GM21447 (cell line): ENCODE measurements at regions not wholly inside any gene's neighbourhood (a gene's known extent, or its start where the extent isn't known, plus 50 kb on each side); places are given as distances from the start of the nearest gene placed in this dataset.

Experiments
- ATAC-seq: cut with Tn5 transposase; IDR thresholded peaks from one replicate; pipeline ENCODE4 v1.9.1; 2021; ENCODE audit not compliant: unreplicated experiment

DNA sequence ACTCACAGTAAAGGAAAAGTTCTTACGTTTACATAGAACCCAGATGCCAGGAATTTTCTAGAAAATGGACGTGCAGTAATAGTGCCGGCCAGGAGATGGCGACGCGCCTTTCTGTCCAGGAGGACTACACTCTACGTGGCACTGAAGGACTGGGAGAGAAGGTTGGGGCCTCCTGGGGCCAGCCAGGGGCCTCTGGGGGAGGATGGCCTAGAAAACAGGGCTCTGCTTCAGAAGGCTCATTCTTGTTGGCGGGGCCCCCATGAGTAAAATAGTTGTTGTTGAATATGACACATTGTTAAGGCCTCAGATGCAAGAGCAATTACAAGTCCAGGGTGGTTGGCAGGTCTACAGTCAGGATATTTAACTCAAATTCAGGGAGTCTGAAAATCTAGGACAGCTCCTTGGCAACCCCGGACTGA, 120.1 kb upstream of the MAX start:
- ATAC-seq, result no peak

DNA sequence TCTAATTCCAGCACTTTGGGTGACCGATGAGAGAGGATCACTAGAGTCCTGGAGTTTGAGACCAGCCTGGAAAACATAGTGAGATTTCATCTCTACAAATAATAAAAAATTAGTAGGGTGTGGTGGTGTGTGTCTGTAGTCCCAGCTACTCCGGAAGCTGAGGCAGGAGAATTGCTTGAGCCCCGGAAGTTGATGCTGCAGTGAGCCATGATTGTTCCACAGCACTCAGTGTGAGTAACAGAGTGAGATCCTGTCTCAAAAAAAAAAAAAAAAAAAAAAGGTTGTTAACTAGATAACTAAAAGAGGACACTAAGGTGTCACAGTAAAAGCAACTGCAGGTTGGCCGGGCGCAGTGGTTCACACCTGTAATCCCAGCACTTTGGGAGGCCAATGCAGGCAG, 121.3 kb upstream of the MAX start:
- ATAC-seq, result no peak

DNA sequence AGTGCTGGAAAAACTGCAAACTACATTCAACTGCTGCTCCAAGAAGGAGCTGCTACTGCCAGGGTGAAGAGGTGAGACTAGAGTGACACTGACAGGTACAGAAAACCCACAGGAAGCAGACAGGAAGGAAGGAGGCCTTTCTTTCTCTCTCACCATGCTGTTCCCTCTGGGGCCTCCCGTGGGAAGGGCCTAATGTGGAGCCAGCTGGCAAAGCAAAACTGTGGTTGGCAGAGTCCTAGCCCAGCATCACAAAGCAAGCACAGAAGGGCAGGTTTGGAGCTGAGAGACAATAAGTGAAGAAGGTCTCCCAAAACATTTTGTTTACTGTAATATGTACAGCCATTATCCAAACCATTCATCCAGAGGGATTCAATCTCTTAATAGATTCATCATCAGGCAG, 122.5 kb upstream of the MAX start:
- ATAC-seq, result no peak

DNA sequence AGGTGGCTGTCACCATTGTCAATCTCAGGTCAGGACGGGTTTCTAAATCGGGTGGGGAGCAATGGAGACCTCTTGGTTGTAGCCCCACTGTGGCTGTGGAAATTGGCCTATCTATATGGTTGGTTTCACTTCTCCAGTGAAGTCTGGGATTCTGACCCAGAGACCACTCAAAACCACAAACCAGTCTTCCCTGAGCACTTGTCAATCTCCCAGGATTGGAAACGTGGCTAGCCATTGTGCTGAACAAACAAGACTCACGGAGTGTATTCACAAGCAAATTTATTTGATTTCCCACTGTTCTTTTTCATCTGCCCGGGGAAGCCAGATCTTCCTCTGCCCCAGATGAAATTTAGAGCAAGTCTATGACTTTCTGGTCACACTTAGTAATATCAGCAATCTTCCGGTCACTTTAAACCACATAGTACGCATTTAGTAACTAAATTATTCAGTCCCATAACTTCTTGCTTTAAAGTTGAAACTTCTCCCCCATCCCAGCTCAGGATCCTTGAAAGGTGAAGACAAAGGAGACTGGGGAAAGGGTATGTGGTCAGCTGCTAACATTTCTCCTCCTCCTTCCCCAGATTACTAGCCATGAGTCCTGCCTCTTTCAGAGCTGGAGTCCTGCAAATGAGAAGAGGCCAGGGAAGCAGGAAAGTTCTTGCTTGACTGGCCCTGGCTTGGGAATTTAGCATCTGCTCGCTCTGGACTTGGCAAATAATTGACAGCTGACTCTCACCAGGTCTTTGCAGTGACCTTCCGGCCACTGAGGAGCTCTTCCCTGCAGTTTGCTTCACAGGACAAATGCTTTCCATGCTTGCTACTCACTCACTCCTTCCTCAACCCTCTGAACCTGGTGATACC, 123.2 kb upstream of the MAX start:
- ATAC-seq, result no peak

DNA sequence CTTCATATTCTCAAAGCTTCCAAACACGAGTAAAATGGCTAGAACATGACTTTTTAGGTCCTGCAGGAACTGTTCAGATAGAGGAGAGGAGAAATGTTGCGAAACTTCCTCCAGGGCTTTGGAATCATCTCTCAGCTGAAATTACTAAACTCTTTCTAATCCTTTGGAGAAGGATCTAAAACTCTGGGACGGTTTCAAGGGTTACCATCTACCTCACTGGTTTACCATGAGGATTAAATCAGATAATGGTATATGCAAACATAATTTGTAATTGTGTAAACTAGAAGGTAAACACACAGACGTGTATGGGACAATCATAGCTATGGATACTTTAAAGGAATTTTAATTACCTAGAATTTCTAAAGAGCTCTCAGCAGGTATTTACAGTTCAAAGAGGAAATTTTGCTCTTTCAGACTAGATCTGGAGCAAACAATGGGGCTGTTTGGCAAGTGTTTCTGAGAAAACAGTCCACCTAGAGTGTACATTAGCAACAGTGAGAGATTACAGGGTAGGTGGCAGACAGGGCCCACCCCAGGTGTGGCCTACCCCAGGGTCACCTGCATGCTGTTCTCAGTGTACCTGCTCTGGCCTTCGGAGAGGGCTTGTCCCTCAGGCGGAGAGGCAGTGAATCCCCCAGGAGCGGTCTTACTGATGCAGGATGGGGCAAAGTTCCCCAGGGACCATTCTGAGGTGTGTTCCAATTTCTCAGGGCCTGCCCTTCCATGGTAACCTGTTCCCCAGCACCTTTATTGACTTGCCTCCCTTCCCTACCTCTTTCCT, 124.7 kb upstream of the MAX start:
- no peak for ATAC-seq

DNA sequence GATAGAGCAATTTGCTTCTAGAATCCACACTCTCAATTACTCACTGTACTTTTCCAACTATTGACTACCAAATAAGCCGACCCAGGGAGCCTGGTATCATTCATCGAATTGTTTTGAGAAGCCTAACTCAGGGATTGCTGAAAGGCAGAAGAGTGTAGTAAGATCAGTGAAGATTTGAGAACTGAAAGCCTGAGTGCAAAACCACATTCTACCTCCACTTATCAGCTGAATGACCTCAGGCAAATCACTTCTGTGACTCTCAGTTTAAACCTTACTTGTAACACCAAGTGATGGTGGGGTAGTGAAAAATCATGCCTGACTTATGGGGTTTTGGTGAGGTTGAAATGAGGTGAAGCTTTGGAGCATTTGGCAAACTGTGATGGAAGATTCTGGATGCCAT, 126.1 kb upstream of the MAX start:
- peak; percentile 81 for ATAC-seq

DNA sequence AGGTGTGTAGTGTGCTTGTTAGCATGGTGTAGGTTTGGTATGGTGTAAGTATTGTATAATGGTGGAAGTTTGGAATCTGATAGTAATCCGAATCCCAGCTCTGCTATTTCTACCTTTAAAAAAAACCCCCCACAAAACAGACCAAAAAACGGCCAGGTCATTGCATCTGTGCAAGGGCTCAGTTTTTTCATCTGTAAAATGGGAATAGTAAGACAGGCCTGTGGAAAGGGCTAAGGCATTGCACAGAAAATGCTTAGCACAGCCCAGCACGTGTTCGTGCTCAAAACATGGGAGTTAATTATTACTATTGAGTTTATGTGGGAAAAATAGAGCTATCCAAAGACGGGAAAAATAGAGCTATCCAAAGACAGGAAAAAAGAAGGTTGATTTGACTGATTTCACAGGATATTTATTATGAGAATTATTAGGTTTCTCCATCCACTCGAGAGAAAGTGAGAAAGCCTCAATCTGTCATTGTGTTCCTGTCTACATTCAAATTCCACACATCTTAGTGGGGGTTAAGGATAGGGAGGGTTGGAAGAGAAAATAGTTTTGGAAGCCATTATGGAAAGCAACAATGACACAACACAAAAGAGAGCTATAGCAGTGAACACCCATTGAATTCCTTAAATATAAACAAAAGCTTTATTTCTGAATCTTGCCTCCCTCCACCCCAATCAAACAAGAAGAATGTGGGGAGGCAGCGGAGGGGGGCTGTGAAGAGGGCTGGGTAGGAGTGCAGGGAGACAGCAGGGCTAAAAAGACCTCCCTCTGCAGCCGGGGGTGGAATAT, 126.8 kb upstream of the MAX start:
- ATAC-seq, result no peak

DNA sequence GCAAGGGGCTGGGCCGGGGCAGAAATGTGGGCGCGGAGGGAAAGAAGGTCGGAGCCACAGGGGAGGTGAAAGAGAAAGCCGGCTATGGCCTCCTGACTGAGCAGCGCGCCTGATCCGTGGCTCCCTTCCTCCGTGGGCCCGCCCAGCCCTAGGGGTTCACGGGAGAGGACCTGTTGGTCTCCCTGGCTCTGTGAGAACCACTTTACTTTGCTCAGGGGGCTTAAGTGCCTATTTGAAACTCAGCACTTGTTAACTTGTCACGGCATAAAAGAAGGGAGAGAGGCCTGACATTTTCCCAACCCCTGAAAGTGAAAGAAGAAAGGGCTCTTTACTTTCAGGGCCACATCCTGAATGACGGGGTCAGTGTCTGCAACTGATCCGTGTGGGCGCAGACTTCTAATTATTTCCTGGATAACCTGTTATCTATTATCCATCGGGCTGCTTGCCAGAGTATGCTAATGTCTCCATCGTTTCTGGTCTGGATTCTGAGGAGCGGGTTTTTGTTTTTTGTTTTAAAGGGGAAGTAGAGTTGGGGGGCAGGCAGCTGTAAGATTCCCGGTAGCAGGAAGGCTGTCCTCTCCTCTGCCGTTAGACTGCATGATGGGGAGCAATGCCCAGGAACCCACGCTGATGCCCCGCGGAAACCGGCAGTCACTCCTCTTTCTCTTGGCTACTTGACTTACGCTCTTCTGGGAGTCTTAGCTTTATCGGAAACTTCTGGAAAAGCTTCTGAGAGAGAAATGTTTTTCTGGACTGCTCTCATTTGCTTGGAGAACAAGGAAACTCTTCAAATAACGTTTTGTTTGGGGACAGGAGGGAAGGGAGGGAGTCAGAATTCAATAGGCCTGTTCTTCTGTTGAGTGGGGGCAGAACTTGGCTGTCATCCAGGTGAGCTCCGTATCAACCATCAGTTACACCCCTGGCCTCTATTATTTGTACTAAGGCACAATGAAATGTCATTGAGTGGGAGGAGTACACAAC, 127.7 kb upstream of the MAX start:
- ATAC-seq, result no peak

DNA sequence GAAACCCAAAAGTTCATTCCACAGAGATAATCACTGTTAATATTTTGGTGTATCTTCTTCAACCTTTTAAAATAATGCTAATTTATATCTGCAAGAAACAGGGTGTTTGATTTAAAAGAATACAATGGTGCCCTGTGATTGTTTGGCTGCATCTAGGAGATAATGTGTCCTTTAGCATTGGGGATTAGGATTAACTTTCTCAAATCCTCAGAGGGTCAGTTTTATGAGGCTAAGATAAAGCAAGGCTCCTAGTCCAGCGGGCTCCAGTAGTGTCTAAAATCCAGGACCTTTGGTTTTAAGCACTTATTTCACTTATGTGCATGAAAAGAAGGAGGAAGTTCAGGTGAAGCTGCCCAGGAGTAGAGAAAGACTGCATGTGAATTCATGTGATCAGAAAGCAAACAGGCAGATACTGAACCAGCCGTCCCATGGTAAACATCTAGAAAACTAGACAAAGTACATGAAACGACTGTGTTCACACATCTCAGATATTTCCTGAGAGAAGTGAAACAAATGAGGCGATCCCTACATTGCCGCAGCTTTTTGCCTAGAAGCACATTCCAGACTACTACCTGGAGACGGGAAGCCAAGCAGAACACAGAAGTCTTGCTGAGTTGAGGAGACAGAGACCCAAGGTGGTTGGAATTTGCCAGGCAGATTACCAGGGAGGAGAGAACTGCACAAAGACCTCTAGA, 129.1 kb upstream of the MAX start:
- ATAC-seq, result no peak

DNA sequence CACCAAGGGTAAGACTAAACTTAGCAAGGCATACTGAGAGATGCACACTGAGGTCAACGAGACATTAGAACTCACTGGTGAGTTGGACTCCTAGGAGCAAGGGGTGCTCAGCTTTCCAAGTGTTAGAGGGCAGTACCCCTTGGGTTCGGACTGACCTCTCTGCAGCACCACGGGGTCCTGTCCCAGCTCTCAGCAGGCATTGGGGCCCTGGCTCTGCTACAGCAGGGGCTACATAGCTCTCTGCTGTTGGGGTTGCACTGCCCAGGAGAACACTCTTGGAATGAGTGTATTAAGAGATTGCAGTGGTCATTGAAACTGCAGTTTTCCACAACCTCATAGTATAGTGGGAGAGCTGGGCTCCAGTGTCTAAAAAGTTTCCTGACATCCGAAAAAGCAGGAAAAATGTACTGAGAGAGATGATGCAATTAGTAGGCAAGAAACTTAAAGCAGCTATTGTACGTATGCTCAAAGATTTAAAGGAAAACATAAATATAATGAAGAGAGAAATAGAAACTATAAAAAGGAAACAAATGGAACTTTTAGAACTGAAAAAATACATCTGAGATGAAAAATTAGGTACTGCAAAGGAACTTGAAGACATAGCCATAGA, 132.5 kb upstream of the MAX start:
- ATAC-seq, result no peak

DNA sequence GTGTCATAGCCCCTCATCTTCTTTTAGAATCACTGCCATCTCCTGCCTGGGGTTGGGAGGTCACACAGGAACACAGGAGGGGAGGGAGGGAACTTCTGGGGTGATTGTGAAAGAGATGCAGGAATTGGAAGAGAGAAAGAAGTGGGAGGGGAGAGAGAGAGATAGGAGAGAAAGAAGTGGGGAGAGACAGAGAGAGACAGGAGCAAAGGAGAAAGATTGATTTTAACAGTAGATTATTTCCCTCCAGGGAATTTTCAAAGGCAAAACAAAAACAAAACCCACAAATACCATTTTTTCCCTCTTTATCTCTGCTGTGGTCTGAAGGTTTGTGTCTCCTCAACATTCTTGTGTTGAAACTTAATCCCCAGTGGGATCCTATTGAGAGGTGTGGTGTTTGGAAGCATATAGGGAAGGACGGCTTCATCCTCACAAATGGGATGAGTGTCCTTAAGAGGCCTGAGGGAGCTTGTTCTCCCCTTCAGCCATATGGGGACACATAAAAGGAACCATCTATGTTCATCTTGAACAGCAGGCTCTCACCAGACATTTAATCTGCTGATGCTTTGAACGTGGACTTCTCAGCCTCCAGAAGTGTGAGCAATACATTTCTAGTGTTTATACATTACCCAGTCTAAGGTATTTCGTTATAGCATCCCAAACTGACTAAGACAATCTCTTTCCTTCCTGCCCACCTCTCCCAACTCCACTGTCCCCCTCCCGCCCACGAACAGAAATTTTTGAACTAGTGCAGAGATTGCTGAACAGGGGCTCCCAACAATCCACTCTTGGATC, 134.9 kb upstream of the MAX start:
- ATAC-seq, result no peak

DNA sequence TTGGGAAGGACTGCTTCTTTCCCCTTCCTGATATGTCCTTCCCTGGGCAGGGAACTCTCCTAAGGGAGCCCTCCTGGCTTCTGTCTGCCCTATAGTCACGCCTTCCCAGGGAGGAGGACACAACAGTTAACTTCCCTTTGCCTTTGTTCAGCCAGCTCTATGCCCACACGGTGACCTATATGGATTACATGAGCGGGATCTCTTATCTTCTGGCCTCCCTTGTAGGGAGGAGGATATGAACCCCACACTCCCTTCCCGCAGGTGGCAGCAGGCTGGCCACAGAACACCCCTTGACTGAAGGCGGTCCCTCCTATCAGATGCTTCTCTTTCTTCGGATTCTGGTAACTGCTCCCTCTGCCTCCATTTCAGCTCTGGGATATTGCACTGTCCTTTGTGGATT, 135.6 kb upstream of the MAX start:
- ATAC-seq, result no peak

DNA sequence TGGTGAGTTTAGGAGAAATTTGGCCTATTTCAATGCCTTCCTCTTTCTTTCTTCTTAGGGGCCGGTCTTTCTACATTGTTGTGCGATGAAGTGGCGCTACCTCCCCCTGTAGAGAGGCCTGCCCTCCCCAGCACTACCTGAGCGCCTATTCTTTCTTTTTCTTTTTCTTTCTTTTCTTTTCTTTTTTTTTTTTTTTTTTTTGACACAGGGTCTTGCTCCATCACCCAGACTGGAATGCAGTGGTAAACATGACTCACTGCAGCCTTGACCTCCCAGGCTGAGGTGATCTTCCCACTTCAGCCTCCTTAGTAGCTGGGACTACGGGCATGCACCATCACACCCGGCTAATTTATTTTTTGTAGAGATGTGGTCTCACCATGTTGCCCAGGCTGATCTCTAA, 136.1 kb upstream of the MAX start:
- ATAC-seq, result no peak

DNA sequence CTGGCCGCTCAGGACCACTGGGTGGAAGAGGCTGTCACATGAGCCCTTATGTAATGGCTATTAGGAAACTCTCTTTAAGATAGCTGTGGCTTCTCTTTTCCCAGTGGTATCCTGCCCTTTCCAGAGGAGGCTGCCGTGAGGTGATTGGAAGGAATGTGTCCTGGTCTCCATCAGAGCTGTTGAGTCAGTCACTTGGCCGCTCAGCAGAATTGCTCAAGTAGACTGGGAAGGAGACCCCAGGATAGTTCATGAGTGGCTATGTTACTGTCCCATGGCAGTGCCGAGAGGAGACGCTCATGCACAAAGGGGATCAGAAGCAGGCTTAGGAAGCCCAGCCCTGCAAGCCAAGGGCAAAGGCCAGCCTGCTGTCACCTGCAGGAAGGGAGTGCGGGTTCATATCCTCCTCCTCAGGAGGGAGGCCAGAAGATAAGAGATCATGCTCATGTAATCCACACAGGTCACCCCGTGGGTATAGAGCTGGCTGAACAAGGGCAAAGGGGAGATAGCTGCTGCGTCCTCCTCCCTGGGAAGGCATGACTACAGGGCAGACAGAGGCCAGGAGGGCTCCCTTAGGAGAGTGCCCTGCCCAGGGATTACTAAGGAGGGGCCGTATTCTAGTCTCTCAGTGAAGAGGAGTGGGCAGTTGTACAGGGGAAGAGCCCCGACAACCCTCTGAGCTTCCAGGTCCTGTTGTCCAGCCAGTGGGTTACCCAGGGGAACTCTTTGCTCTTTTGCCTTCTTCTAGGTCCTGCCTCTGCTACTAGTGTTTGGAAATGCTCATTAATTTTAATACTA, 137.0 kb upstream of the MAX start:
- no peak for ATAC-seq

DNA sequence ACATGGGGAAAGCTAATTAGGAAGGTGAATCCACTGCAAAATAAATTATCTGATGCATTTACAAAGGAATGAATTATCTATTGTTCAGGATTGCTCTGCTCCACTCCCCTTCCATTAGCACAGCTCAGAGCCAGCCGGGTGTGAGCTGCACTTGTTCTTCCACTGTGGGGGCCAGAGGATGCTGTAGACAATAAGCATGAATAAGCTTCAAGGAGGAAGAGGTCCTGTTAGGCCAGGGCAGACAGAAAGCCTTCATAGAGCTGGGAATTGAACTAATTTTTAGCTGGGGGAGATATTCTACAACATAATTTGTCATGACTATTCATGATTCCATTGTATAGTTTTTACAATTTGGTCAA, 137.6 kb upstream of the MAX start:
- ATAC-seq, result no peak

DNA sequence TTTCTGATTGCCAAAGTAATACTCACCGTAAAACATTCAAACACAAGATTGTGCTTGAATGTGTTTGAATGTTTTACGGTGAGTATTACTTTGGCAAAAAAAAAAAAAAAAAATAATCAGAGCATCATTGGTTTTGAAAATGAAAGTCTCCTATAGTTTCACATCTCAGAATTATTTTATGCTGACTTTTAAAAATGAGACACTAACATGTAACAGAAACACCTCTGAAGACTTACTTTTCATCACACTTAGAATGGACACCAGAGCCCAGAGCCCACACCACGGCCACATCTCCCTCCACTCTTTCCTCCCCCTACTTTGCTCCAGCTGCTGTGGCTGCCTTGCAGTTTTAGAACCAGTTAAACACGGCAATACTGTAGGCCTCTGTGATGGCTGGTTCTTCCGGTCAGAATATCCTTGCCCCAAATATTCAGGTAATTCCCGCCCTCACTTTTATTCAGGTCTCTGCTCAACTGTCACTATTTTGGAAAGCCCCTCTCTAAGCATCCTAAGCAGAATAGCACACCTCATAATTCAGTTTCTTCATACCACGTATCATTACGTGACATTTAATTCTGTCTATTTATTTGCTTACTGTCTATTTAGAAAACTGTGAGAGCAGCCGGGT, 138.9 kb upstream of the MAX start:
- no peak for ATAC-seq

DNA sequence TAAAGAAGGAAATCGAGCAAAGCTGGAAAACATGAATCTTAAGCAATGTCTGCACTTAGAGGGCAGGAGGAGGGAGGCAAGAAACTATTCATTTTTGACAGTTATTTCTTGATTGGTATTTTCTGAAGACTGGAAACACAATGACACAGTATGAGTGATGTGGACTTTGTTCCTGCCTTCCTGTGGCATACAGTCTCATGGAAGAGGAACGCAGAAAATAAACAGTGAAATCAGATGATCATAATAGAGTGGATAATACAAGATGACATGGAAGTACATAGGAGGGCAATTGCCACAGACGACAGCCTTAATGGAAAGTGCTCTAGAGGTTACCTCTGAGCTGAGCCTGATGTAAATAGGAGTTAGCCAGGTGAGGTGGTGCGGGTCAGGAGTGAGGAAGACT, 140.4 kb upstream of the MAX start:
- ATAC-seq, result no peak
